Stimulated activated naive CD8-positive, alpha-beta T cell treated with anti-CD3 and anti-CD28 coated beads, Interleukin-15, Interleukin-2, amounts not matched to agents 100 U/mL and 50 U/mL, for 24 hours (primary cell): ENCODE measurements at regions not wholly inside any gene's neighbourhood (a gene's known extent, or its start where the extent isn't known, plus 50 kb on each side); places are given as distances from the start of the nearest gene placed in this dataset.

Experiments
- ATAC-seq: fragments of 150-1000 bp; cut with Tn5 transposase; one replicate; pipeline ENCODE4 v1.10.0; 2021
- DNase-seq: peaks from one replicate; pipeline ENCODE4 v3.0.0; 2021

DNA sequence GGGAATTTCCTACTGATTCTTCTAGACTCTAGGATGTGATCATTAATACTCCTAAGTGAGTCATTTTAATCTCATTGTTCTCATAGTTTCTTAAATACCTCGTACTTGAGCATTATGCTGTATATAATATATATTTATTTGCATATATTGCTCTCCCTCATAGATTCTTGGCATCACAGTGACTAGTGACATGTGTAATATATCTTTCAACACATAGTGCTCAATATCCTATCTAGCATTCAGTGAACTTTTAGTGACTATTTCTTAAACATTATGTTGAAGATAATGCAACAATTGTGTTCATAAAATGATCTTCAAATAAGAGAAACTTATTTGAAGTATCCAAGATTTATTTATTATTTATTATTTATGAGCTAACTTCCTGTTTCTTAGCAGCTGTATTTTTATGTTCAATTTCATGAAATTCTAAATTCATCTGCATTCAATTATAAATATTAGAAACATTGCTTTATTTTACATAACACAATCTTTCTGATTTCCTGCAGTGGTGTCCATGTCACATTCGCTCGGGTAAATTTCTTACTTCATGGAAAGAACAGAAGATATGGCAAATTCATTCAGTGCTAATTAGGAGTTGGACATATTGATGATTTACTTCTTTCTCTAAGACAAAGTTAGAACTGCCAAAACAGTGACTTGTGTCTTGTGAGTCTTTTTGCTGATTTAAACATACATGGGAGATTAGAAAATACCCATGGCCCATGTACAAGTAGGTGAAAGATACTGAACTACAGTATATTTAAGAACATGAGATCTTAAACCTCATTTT, 1095.5 kb upstream of the IGFBP7 start:
- no peak for ATAC-seq
- DNase-seq, result no peak

DNA sequence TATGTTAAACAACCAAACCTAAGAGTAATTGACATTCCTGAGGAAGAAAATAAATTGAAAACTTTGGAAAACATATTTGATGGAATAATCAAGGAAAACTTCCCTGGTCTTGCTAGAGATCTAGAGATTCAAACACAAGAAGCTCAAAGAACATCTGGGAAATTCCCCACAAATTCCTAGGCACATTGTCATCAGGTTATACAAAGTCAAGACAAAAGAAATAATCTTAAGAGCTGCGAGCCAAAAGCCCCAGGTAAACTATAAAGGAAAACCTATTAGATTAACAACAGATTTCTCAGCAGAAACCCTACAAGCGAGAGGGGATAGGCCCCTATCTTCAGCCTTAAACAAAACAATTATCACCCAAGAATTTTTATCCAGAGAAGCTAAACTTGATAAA, 1082.0 kb upstream of the IGFBP7 start:
- no peak for DNase-seq
- no peak for ATAC-seq

DNA sequence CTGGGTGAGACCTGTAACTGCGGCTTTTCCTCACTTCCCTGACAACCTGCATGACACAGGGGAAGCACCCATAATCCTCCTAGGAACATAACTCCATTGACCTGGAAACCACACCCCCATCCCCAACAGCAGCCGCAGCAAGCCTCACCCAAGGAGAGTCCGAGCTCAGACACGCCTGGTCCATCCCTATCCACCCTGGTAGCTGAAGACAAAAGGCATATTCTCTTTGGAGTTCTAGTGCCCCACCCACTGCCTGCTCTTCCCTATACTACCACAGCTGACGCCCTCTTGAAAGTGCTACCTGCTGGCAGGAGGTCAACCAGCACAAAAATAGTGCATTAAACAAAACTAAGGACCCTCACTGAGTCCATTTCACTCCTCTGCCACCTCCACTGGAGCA, 1080.9 kb upstream of the IGFBP7 start:
- ATAC-seq (no peak), DNase-seq (no peak)

DNA sequence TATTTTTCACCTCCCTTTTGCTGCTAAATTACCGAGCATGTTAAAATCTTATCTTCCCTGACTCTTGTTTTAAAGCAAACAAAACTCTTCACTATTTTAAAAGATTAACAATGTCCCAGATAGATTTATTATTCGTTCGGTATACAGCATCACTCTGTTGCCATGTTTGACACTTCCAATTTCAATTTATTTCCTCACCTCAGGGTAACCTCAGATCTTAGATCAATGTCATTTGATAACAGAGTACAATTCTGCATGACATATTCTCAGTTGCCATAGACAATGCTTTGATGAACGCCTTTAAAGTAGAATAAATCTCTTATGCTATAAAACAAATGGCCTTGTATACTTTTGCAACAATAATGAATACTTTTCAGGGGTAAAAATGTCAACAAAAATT, 1078.1 kb upstream of the IGFBP7 start:
- DNase-seq, result no peak
- no peak for ATAC-seq

DNA sequence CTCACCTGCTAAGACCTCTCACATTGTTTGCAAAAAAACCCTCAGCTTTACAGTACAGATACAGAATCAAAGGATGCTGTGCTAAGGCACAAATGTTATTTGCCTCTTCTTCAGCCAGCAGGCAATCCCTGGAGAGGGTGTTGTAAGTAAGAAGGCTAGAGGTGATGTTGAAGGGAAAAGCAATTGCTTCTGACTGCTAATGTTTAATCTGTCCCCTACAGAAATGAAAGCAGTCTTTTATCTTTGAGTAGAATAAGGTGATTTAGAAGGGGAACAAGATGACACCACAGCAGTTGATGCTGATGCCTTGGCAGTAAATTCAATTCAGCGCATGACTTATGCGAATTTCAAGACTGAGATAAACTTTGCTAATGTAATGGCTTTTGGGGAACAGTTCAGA, 1064.8 kb upstream of the IGFBP7 start:
- no peak for ATAC-seq

DNA sequence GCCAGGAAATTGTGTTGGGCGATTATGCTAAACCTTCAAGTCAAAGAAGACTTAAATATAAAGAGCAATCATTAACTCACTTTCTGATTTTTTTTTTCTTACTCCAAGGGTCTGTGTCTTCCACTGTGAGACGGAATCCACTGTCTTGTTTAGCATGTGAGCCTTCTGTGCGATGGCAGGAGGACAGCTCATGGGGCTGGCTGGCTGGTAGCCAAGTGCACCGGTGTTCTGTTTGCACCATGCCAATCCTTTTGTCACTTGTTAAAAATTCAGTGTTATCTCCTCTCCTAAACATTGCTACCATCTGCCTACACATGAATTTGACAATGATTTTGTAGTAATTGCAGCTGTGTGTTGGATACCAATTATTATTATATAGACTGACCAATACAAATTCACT, 1056.3 kb upstream of the IGFBP7 start:
- DNase-seq (no peak), ATAC-seq (no peak)

More for the DNA sequence above, 1064.8 kb upstream of the IGFBP7 start:
- no peak for DNase-seq

GRCh38 chr4:58163156-58163555, 1053.0 kb upstream of the IGFBP7 start:
- no peak for ATAC-seq
- DNase-seq, result no peak

GRCh38 chr4:58149404-58150085, 1039.4 kb upstream of the IGFBP7 start:
- no peak for DNase-seq
- ATAC-seq, result no peak

DNA sequence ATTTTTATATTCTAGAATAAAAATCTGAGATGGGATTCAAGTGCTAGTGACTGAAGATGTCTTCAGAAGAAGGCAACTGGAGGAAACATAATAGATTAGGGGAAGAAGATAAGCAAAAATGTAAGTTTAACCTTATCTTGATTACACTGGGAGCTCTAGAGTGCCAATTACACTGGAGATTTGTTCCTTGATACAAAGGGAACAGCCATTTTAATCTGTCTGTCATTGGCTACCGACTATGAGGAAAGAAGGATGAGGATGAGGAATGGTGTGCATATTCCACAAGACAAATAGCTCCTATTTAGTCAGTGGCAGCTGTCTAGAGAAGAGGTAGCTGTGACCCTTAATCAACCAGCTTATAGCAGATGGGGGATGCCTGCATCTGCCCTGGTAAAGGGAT, 1034.5 kb upstream of the IGFBP7 start:
- ATAC-seq, result no peak

GRCh38 chr4:58138786-58139668, 1028.8 kb upstream of the IGFBP7 start:
- DNase-seq (no peak), ATAC-seq (no peak)

More for the DNA sequence above, 1034.5 kb upstream of the IGFBP7 start:
- no peak for DNase-seq

GRCh38 chr4:58136604-58137003, 1026.4 kb upstream of the IGFBP7 start:
- ATAC-seq (no peak), DNase-seq (no peak)

GRCh38 chr4:58127680-58128079, 1017.5 kb upstream of the IGFBP7 start:
- DNase-seq, result no peak
- ATAC-seq, result no peak

GRCh38 chr4:58119298-58119697, 1009.1 kb upstream of the IGFBP7 start:
- DNase-seq, result no peak
- ATAC-seq, result no peak

DNA sequence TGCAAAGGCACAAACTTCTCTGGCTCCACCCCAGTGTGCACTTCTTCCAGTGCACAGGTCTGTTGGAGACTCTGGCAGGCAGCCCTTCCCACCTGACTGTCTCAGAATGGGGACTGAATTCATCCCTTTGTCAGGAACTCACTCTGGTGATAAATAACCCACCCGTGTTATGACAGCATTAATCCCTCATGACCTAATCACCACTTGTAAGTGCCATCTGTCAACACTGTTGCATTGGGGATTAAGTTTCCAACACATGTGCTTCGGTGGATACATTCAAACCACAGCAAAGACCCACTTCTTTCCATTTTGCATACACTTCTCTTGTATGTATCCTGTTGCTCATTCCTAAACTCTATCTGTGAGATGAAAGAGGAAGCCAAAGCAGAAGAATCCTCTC, 1002.9 kb upstream of the IGFBP7 start:
- ATAC-seq, result no peak
- DNase-seq, result no peak

GRCh38 chr4:58111818-58112217, 1001.6 kb upstream of the IGFBP7 start:
- no peak for ATAC-seq
- DNase-seq, result no peak

DNA sequence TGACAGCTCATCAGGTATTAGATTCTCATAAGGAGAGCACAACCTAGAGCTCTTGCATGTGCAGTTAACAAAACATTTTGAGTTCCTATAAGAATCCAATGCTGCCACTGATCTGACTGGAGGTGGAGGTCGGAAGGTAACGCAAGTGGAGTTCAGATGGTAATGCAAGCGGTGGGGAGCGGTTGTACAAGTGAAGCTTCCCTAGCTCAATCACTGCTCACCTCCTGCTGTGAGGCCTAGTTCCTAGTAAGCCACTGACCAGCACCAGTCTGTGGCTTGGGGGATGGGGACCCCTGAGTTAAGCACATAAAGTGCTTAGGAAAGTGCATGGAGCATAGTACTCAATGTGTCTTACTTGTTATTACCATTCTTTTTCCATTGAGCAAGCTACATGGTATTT, 983.2 kb upstream of the IGFBP7 start:
- DNase-seq, result no peak
- ATAC-seq, result no peak

DNA sequence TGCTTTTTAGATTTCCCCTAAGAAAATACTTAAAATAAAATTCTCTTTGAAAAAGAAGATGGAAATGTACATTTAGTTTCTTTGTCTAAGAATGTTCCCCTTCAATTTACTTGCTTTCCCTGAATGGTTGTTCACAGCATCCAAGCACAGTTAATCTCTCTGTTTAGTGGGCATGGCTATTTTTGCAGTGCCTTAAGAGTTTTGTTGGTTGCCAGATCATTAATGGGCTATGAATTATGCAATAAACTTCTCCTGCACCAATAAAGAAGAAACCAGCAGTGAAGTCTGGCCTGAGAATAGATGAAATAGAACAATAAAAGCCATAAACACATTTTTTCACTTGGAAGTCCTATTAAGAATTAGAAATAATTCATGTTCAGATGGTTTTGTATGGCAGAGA, 980.4 kb upstream of the IGFBP7 start:
- no peak for DNase-seq
- ATAC-seq, result no peak

DNA sequence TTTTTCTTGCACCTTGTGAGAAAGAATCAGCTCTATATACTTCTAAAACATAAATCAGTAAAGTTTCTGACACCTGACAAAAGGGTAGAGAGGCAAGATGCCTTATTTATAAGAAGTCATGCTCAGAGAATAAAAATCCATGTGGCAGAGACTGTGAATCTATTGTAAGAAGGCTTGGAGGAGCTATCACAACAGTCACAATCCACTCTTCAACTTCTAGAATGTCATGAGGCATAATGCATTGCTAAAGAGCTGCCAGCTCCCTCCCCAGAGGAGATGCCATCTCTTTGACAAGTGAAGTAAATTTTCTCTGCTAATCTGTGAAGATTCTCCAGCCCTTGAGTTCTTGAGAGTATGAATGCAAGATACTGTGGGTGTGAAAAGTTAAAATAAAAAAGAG, 971.2 kb upstream of the IGFBP7 start:
- no peak for DNase-seq
- ATAC-seq, result no peak

GRCh38 chr4:58075724-58076123, 965.5 kb upstream of the IGFBP7 start:
- DNase-seq, result no peak
- no peak for ATAC-seq

GRCh38 chr4:58074382-58074781, 964.2 kb upstream of the IGFBP7 start:
- ATAC-seq, result no peak
- no peak for DNase-seq

GRCh38 chr4:58070726-58071125, 960.5 kb upstream of the IGFBP7 start:
- DNase-seq (no peak), ATAC-seq (no peak)

DNA sequence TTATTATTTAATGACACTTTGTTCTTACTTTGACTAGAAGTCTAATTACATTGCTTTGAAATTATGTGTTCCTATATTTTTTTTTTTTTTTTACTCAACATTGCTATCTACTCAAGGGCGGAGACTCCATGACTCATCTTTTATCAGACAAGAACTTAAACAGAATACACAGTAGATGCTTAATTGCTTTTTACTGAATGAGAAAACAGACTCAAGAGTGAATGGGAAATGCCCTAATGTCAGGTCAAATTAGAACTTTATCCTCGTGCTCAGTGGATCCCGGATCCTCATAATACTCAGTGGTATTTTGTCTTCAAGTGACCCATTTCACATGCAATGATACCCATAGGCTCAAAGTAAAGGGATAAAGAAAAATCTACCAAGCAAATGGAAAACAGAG, 954.5 kb upstream of the IGFBP7 start:
- DNase-seq (no peak), ATAC-seq (no peak)
